A549 (cell line): ENCODE measurements at regions not wholly inside any gene's neighbourhood (a gene's known extent, or its start where the extent isn't known, plus 50 kb on each side); places are given as distances from the start of the nearest gene placed in this dataset.

Source experiments
- EP300 ChIP-seq, 2 experiments: fragments of >200 bp; sonication (Bioruptor Twin); formaldehyde crosslinking; IDR thresholded peaks; 2 replicates in 1 of 2; 3 replicates in 1 of 2; pipeline ENCODE4 v1.6.1; 2016 to 2017
- HEYL ChIP-seq: fragments of 250-450 bp; sonication (Bioruptor Pico); IDR thresholded peaks from 2 replicates; pipeline ENCODE4 v1.8.0; 2021; ENCODE audit warnings: mild to moderate bottlenecking, moderate library complexity
- JUN ChIP-seq, 2 experiments: fragments of >200 bp; sonication (Bioruptor Twin); formaldehyde crosslinking; IDR thresholded peaks; 2 replicates in 1 of 2; 3 replicates in 1 of 2; pipeline ENCODE4 v1.6.1; 2016 to 2017
- JUNB ChIP-seq: fragments of >200 bp; sonication (Bioruptor Twin); formaldehyde crosslinking; IDR thresholded peaks from 2 replicates; pipeline ENCODE4 v1.6.1; 2016
- KDM1A ChIP-seq: fragments of 200-600 bp; sonication (generic); IDR thresholded peaks from 2 replicates; pipeline ENCODE4 v1.6.1; 2016; ENCODE audit warnings: low read depth, mild to moderate bottlenecking
- NPAS2 ChIP-seq: fragments of 250-450 bp; sonication (Bioruptor Pico); IDR thresholded peaks from 2 replicates; pipeline ENCODE4 v1.8.0; 2022; ENCODE audit warnings: mild to moderate bottlenecking, moderate library complexity, borderline replicate concordance
- POLR2A ChIP-seq: IDR thresholded peaks from 2 replicates; pipeline ENCODE4 v1.6.1; 2012; ENCODE audit warnings: mild to moderate bottlenecking, low read length
- RAD21 ChIP-seq, 2 experiments: fragments of >200 bp in 1 of 2; sonication (Bioruptor Twin) in 1 of 2; formaldehyde crosslinking in 1 of 2; IDR thresholded peaks in 1 of 2; conservative IDR thresholded peaks in 1 of 2; 2 replicates in 1 of 2; 3 replicates in 1 of 2; pipeline ENCODE4 v1.6.1; 2012 to 2018; ENCODE audit warnings: inconsistent platforms in 1 of 2
- RCOR1 ChIP-seq: fragments of 150-350 bp; IDR thresholded peaks from 2 replicates; pipeline ENCODE4 v1.6.1; 2014; ENCODE audit warnings: antibody characterized with exemption, low read length, low read depth
- SMC3 ChIP-seq: fragments of >200 bp; sonication (Bioruptor Twin); formaldehyde crosslinking; IDR thresholded peaks from 3 replicates; pipeline ENCODE4 v1.6.1; 2018; ENCODE audit warnings: inconsistent platforms
- TF ChIP-seq, protein P1 (sequence below): fragments of >200 bp; sonication (Bioruptor Twin); formaldehyde crosslinking; IDR thresholded peaks from 3 replicates; pipeline ENCODE4 v1.5.1; 2016
- TF ChIP-seq, protein P2 (sequence below): IDR thresholded peaks from 2 replicates; pipeline ENCODE4 v1.6.1; 2012; ENCODE audit warnings: low read depth, borderline replicate concordance
- TF ChIP-seq, protein P3 (sequence below): fragments of 200-600 bp; sonication (generic); IDR thresholded peaks from 2 replicates; pipeline ENCODE4 v1.6.1; 2016; ENCODE audit warnings: antibody characterized with exemption, mild to moderate bottlenecking, moderate library complexity
- TF ChIP-seq, protein P4 (sequence below): fragments of 450-650 bp; IDR thresholded peaks from 2 replicates; pipeline ENCODE4 v1.6.1; 2014; ENCODE audit warnings: antibody characterized with exemption

DNA sequence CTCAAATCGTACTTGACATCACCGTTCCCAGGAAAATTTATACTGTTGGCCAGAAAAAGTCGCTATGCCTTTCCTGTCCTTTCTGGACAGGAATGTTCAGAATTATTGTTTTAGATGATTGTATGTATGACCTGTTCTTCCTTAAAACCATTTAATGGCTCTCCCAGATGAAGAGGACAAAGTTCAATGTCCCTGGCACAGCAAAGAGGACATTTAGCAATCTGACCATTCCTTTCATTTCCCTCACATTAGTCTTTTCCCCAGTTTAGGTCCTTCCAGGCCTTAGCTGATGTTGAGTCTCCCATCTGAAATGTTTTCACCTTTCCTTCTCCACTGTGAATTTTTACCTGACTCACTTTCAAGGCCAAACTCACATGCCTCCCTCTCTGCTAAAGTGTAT, 938.9 kb downstream of the CDH11 start:
- TF ChIP-seq, protein P1, sequence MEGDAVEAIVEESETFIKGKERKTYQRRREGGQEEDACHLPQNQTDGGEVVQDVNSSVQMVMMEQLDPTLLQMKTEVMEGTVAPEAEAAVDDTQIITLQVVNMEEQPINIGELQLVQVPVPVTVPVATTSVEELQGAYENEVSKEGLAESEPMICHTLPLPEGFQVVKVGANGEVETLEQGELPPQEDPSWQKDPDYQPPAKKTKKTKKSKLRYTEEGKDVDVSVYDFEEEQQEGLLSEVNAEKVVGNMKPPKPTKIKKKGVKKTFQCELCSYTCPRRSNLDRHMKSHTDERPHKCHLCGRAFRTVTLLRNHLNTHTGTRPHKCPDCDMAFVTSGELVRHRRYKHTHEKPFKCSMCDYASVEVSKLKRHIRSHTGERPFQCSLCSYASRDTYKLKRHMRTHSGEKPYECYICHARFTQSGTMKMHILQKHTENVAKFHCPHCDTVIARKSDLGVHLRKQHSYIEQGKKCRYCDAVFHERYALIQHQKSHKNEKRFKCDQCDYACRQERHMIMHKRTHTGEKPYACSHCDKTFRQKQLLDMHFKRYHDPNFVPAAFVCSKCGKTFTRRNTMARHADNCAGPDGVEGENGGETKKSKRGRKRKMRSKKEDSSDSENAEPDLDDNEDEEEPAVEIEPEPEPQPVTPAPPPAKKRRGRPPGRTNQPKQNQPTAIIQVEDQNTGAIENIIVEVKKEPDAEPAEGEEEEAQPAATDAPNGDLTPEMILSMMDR = no peak
- TF ChIP-seq POLR2A = no peak
- TF ChIP-seq, protein P2, sequence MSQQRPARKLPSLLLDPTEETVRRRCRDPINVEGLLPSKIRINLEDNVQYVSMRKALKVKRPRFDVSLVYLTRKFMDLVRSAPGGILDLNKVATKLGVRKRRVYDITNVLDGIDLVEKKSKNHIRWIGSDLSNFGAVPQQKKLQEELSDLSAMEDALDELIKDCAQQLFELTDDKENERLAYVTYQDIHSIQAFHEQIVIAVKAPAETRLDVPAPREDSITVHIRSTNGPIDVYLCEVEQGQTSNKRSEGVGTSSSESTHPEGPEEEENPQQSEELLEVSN = no peak
- no peak for TF ChIP-seq JUN (IDR thresholded peaks at IDR 0.05)
- TF ChIP-seq RCOR1 = no peak
- no peak for TF ChIP-seq HEYL (CRISPR knock-in tag)
- TF ChIP-seq EP300 (IDR thresholded peaks at IDR 0.05) = no peak
- TF ChIP-seq, protein P3, sequence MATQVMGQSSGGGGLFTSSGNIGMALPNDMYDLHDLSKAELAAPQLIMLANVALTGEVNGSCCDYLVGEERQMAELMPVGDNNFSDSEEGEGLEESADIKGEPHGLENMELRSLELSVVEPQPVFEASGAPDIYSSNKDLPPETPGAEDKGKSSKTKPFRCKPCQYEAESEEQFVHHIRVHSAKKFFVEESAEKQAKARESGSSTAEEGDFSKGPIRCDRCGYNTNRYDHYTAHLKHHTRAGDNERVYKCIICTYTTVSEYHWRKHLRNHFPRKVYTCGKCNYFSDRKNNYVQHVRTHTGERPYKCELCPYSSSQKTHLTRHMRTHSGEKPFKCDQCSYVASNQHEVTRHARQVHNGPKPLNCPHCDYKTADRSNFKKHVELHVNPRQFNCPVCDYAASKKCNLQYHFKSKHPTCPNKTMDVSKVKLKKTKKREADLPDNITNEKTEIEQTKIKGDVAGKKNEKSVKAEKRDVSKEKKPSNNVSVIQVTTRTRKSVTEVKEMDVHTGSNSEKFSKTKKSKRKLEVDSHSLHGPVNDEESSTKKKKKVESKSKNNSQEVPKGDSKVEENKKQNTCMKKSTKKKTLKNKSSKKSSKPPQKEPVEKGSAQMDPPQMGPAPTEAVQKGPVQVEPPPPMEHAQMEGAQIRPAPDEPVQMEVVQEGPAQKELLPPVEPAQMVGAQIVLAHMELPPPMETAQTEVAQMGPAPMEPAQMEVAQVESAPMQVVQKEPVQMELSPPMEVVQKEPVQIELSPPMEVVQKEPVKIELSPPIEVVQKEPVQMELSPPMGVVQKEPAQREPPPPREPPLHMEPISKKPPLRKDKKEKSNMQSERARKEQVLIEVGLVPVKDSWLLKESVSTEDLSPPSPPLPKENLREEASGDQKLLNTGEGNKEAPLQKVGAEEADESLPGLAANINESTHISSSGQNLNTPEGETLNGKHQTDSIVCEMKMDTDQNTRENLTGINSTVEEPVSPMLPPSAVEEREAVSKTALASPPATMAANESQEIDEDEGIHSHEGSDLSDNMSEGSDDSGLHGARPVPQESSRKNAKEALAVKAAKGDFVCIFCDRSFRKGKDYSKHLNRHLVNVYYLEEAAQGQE = no peak
- TF ChIP-seq NPAS2 (CRISPR knock-in tag) = no peak
- TF ChIP-seq, protein P4, sequence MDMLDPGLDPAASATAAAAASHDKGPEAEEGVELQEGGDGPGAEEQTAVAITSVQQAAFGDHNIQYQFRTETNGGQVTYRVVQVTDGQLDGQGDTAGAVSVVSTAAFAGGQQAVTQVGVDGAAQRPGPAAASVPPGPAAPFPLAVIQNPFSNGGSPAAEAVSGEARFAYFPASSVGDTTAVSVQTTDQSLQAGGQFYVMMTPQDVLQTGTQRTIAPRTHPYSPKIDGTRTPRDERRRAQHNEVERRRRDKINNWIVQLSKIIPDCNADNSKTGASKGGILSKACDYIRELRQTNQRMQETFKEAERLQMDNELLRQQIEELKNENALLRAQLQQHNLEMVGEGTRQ = no peak
- no peak for TF ChIP-seq SMC3
- TF ChIP-seq RAD21 (conservative IDR thresholded peaks at IDR 0.05 in 1 of 2, IDR thresholded peaks at IDR 0.05 in 1 of 2) = no peak
- no peak for TF ChIP-seq JUNB
- no peak for TF ChIP-seq KDM1A
